ENCODE measurements at regions not wholly inside any gene's neighbourhood (a gene's known extent, or its start where the extent isn't known, plus 50 kb on each side); places are given as distances from the start of the nearest gene placed in this dataset.

DNA sequence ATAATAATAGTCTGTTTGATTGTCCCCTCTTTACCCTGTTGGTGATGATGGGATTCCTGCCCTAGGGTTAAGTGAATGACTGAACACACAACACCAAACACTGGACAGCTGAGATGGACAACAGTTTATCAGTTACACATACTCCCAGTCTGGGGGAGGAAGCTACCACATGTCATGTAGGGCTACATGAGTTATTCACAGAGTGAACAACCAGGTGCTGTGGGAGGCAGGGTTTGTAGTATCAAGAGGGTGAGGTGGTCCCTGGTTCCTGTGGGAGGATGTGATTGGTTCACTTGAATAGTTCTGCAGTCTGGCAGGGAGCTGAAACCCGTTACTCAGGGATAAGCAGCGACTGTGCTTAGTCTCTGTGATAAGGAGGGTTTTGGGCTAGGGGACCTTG, 88.8 kb upstream of the AP1S2 start:
- H3K27ac ChIP-seq (ENCODE audit: low read depth, low read length, poor library complexity, severe bottlenecking), result no peak overlapping the region
- no peak overlapping the region for H3K4me2 ChIP-seq (ENCODE audit: low read length)
- H3K36me3 ChIP-seq (ENCODE audit: insufficient read depth, low read length), result no peaks in the 10 kb centered on the region
- TF ChIP-seq, protein P1, sequence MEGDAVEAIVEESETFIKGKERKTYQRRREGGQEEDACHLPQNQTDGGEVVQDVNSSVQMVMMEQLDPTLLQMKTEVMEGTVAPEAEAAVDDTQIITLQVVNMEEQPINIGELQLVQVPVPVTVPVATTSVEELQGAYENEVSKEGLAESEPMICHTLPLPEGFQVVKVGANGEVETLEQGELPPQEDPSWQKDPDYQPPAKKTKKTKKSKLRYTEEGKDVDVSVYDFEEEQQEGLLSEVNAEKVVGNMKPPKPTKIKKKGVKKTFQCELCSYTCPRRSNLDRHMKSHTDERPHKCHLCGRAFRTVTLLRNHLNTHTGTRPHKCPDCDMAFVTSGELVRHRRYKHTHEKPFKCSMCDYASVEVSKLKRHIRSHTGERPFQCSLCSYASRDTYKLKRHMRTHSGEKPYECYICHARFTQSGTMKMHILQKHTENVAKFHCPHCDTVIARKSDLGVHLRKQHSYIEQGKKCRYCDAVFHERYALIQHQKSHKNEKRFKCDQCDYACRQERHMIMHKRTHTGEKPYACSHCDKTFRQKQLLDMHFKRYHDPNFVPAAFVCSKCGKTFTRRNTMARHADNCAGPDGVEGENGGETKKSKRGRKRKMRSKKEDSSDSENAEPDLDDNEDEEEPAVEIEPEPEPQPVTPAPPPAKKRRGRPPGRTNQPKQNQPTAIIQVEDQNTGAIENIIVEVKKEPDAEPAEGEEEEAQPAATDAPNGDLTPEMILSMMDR (conservative IDR thresholded peaks at IDR 0.05; ENCODE audit: low read length), result no peak
- TF ChIP-seq EZH2phosphoT487 (IDR thresholded peaks at IDR 0.05; ENCODE audit: borderline replicate concordance, low read depth, low read length), result no peak
- H3K4me1 ChIP-seq (ENCODE audit: insufficient read depth, low read length, poor library complexity, severe bottlenecking), result no peaks in the 10 kb centered on the region
- no peak overlapping the region for H2AFZ ChIP-seq (ENCODE audit: low read length)
- ChIA-PET POLR2A (interaction anchor here (1.0 kb wide), 1 partner anchor 133 kb away, joined by 3 read pairs; no protein-coding TSS in a partner anchor), CTCF (ENCODE audit: unreplicated experiment) (interaction anchor here (0.5 kb wide), 1 partner anchor 10 kb away, joined by 4 read pairs; no protein-coding TSS in a partner anchor)
- no TSS peak for BruUV-seq (replicated peaks)
- H3K9me3 ChIP-seq (ENCODE audit: low read length), result no peaks in the 10 kb centered on the region
- no peaks in the 10 kb centered on the region for H3K9me2 ChIP-seq (ENCODE audit: insufficient read depth, low read length)
- H3K79me2 ChIP-seq (ENCODE audit: insufficient read depth, low read depth, low read length), result no peaks in the 10 kb centered on the region
- intact Hi-C loops (cut with micrococcal nuclease; ENCODE audit: unreplicated experiment), result no loop called here
- H3K4me3 ChIP-seq (ENCODE audit: low read depth, low read length, poor library complexity, severe bottlenecking), result no peak overlapping the region
- no peaks in the 10 kb centered on the region for H4K20me1 ChIP-seq (ENCODE audit: insufficient read depth, low read length)
- DNase-seq (ENCODE audit: low spot score), result no peak

DNA sequence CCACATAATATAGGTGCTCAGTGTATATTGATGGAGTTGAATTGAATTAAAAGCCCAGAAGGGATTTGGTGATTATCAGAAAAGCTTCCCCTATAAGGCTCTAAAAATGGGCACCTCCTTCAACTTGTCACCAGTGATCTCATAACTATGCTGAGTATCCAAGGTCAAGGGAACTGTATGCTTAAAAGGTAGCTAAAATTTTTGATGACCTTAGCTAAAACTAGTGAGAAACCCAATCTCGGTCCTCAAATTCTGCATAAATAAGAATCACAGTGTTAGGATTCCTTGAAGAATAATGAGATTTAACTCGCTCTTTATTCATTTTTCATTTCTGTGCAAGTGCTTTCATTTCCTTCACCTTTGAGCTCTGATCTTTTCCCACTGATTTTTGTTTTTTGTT, 87.7 kb upstream of the AP1S2 start:
- POLR2A ChIA-PET, result interaction anchor here (0.7 kb wide), 1 partner anchor 118 kb away, joined by 3 read pairs; no protein-coding TSS in a partner anchor
- Histone ChIP-seq H3K4me2 (ENCODE audit: low read length) (no peak overlapping the region), H3K4me3 (ENCODE audit: low read depth, low read length, poor library complexity, severe bottlenecking) (no peak overlapping the region), H2AFZ (ENCODE audit: low read length) (no peak overlapping the region), H3K4me1 (ENCODE audit: insufficient read depth, low read length, poor library complexity, severe bottlenecking) (no peaks in the 10 kb centered on the region), H4K20me1 (ENCODE audit: insufficient read depth, low read length) (no peaks in the 10 kb centered on the region), H3K9me2 (ENCODE audit: insufficient read depth, low read length) (no peaks in the 10 kb centered on the region), H3K27ac (ENCODE audit: low read depth, low read length, poor library complexity, severe bottlenecking) (no peak overlapping the region), H3K36me3 (ENCODE audit: insufficient read depth, low read length) (no peaks in the 10 kb centered on the region), H3K9me3 (ENCODE audit: low read length) (no peaks in the 10 kb centered on the region), H3K79me2 (ENCODE audit: insufficient read depth, low read depth, low read length) (no peaks in the 10 kb centered on the region)
- DNase-seq (ENCODE audit: low spot score), result no peak
- intact Hi-C loops (cut with micrococcal nuclease; ENCODE audit: unreplicated experiment), result no loop called here
- BruUV-seq (replicated peaks), result no TSS peak
- TF ChIP-seq, protein P1 (conservative IDR thresholded peaks at IDR 0.05; ENCODE audit: low read length), result no peak
- TF ChIP-seq EZH2phosphoT487 (IDR thresholded peaks at IDR 0.05; ENCODE audit: borderline replicate concordance, low read depth, low read length), result no peak
- CTCF ChIA-PET (ENCODE audit: unreplicated experiment), result no interaction called here

DNA sequence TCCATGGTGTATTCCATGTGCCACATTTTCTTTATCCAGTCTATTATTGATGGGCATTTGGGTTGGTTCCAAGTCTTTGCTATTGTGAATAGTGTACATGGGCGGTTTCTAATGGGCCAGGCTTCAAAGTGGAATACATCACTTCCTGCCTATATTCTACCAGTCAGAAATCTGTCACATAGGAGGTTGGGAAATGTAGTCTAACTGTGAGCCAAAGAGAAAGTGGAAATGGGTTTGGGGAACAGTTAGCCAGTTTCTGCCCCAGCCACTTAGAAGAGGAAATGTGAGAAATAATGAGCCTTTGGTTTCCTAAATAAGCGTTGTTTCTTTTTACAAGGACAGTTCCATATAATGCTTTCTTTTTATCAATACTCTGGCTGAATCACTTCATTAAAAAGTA, 85.1 kb upstream of the AP1S2 start:
- H4K20me1 ChIP-seq (ENCODE audit: insufficient read depth, low read length), result no peaks in the 10 kb centered on the region
- no peaks in the 10 kb centered on the region for H3K9me2 ChIP-seq (ENCODE audit: insufficient read depth, low read length)
- ChIA-PET POLR2A (no interaction called here), CTCF (ENCODE audit: unreplicated experiment) (no interaction called here)
- H3K79me2 ChIP-seq (ENCODE audit: insufficient read depth, low read depth, low read length), result no peaks in the 10 kb centered on the region
- intact Hi-C loops (cut with micrococcal nuclease; ENCODE audit: unreplicated experiment), result no loop called here
- no peak overlapping the region for H2AFZ ChIP-seq (ENCODE audit: low read length)
- no peak overlapping the region for H3K27ac ChIP-seq (ENCODE audit: low read depth, low read length, poor library complexity, severe bottlenecking)
- TF ChIP-seq, protein P1 (conservative IDR thresholded peaks at IDR 0.05; ENCODE audit: low read length), result no peak
- no peak for TF ChIP-seq EZH2phosphoT487 (IDR thresholded peaks at IDR 0.05; ENCODE audit: borderline replicate concordance, low read depth, low read length)
- H3K4me1 ChIP-seq (ENCODE audit: insufficient read depth, low read length, poor library complexity, severe bottlenecking), result no peaks in the 10 kb centered on the region
- no TSS peak for BruUV-seq (replicated peaks)
- no peaks in the 10 kb centered on the region for H3K9me3 ChIP-seq (ENCODE audit: low read length)
- H3K4me3 ChIP-seq (ENCODE audit: low read depth, low read length, poor library complexity, severe bottlenecking), result no peak overlapping the region
- no peak overlapping the region for H3K4me2 ChIP-seq (ENCODE audit: low read length)
- no peak for DNase-seq (ENCODE audit: low spot score)
- no peaks in the 10 kb centered on the region for H3K36me3 ChIP-seq (ENCODE audit: insufficient read depth, low read length)
